GM23338 (cell line): ENCODE measurements at regions not wholly inside any gene's neighbourhood (a gene's known extent, or its start where the extent isn't known, plus 50 kb on each side); places are given as distances from the start of the nearest gene placed in this dataset.

Experiments
- ATAC-seq: fragments of 200-7000 bp; cut with Tn5 transposase; 3 replicates; pipeline ENCODE4 v1.9.1; 2020
- DNase-seq: peaks from one replicate; pipeline ENCODE4 v3.0.0-alpha.2; 2015; ENCODE audit warnings: low spot score
- H2AFZ ChIP-seq: fragments of 200-600 bp; sonication (generic); 2 replicates; pipeline ENCODE4 v1.8.0; 2016; ENCODE audit warnings: antibody characterized with exemption, mild to moderate bottlenecking, moderate library complexity
- H3F3A ChIP-seq: fragments of 200-600 bp; sonication (generic); replicated peaks from 2 replicates; pipeline ENCODE4 v1.8.0; 2017; ENCODE audit warnings: antibody characterized with exemption, mixed run types, low read depth
- H3K27ac ChIP-seq: fragments of 200-600 bp; sonication (generic); 2 replicates; pipeline ENCODE4 v1.6.1; 2016; ENCODE audit warnings: low read depth
- H3K27me3 ChIP-seq: fragments of 200-600 bp; sonication (generic); 2 replicates; pipeline ENCODE4 v1.8.0; 2016; ENCODE audit warnings: mild to moderate bottlenecking, mixed run types, moderate library complexity; ENCODE audit not compliant: insufficient read depth
- H3K36me3 ChIP-seq: fragments of 200-600 bp; sonication (generic); 2 replicates; pipeline ENCODE4 v1.8.0; 2016; ENCODE audit warnings: mild to moderate bottlenecking; ENCODE audit not compliant: insufficient read depth
- H3K4me1 ChIP-seq: fragments of 200-600 bp; sonication (generic); 2 replicates; pipeline ENCODE4 v1.8.0; 2016; ENCODE audit warnings: mild to moderate bottlenecking, moderate library complexity; ENCODE audit not compliant: insufficient read depth
- H3K4me2 ChIP-seq: fragments of 200-600 bp; sonication (generic); 2 replicates; pipeline ENCODE4 v1.7.1; 2017; ENCODE audit warnings: mixed run types
- H3K4me3 ChIP-seq: fragments of 200-600 bp; sonication (generic); 2 replicates; pipeline ENCODE4 v1.6.1; 2016; ENCODE audit warnings: mixed run types
- H3K79me2 ChIP-seq: fragments of 200-600 bp; sonication (generic); replicated peaks from 2 replicates; pipeline ENCODE4 v1.8.0; 2017; ENCODE audit warnings: mild to moderate bottlenecking; ENCODE audit not compliant: insufficient read depth
- H3K9me2 ChIP-seq: fragments of 200-600 bp; sonication (generic); 2 replicates; pipeline ENCODE4 v1.8.0; 2017; ENCODE audit not compliant: insufficient read depth
- H4K20me1 ChIP-seq: fragments of 200-600 bp; sonication (generic); replicated peaks from 2 replicates; pipeline ENCODE4 v1.8.0; 2017; ENCODE audit warnings: mild to moderate bottlenecking; ENCODE audit not compliant: insufficient read depth
- H3K27ac Mint-ChIP-seq: 2 replicates; pipeline ENCODE4 v1.8.0; 2020; ENCODE audit warnings: inconsistent platforms, mild to moderate bottlenecking, moderate library complexity, mixed read lengths
- H3K27me3 Mint-ChIP-seq: 3 replicates; pipeline ENCODE4 v1.8.0; 2022; ENCODE audit warnings: low read depth, mild to moderate bottlenecking, moderate library complexity, mixed read lengths, inconsistent platforms; ENCODE audit not compliant: insufficient read depth, poor library complexity
- H3K36me3 Mint-ChIP-seq: 3 replicates; pipeline ENCODE4 v1.8.0; 2021; ENCODE audit warnings: low read depth, mild to moderate bottlenecking, inconsistent platforms, moderate library complexity, mixed read lengths
- H3K4me1 Mint-ChIP-seq: 3 replicates; pipeline ENCODE4 v1.8.0; 2020; ENCODE audit warnings: mild to moderate bottlenecking, inconsistent platforms, mixed read lengths
- H3K4me3 Mint-ChIP-seq: 3 replicates; pipeline ENCODE4 v1.8.0; 2021; ENCODE audit warnings: moderate library complexity, mild to moderate bottlenecking, inconsistent platforms, mixed read lengths
- H3K9me3 Mint-ChIP-seq: 3 replicates; pipeline ENCODE4 v1.8.0; 2020; ENCODE audit warnings: moderate library complexity, mild to moderate bottlenecking, inconsistent platforms, mixed read lengths
- CREB1 ChIP-seq: fragments of 250-450 bp; sonication (Bioruptor Pico); IDR thresholded peaks from 2 replicates; pipeline ENCODE4 v1.5.0; 2020; ENCODE audit warnings: low read depth, mild to moderate bottlenecking, moderate library complexity
- EZH2phosphoT487 ChIP-seq: fragments of 200-600 bp; sonication (generic); IDR thresholded peaks from one replicate; pipeline ENCODE4 v1.8.1; 2018; ENCODE audit warnings: antibody characterized with exemption; ENCODE audit not compliant: unreplicated experiment
- JUNB ChIP-seq: IDR thresholded peaks from one replicate; pipeline ENCODE4 v1.6.1; 2016; ENCODE audit warnings: antibody characterized with exemption; ENCODE audit not compliant: unreplicated experiment
- NANOG ChIP-seq: IDR thresholded peaks from 2 replicates; pipeline ENCODE4 v1.6.1; 2016; ENCODE audit warnings: antibody characterized with exemption, borderline replicate concordance
- POLR2AphosphoS5 ChIP-seq: IDR thresholded peaks from 2 replicates; pipeline ENCODE4 v1.6.1; 2016; ENCODE audit warnings: antibody characterized with exemption, low read depth
- STAT1 ChIP-seq: IDR thresholded peaks from one replicate; pipeline ENCODE4 v1.6.1; 2016; ENCODE audit warnings: antibody characterized with exemption; ENCODE audit not compliant: unreplicated experiment
- ZNF114 ChIP-seq: fragments of 250-450 bp; sonication (Bioruptor Pico); IDR thresholded peaks from 2 replicates; pipeline ENCODE4 v1.5.0; 2020; ENCODE audit warnings: mild to moderate bottlenecking, moderate library complexity
- ZNF331 ChIP-seq: fragments of 250-450 bp; sonication (Bioruptor Pico); IDR thresholded peaks from 2 replicates; pipeline ENCODE4 v1.5.0; 2020; ENCODE audit warnings: low read depth, mild to moderate bottlenecking, moderate library complexity
- TF ChIP-seq, protein P1 (sequence below), 2 experiments: fragments of 200-600 bp in 1 of 2; sonication (generic) in 1 of 2; conservative IDR thresholded peaks; 2 replicates each; pipeline versions ENCODE4 v1.5.1 to v1.6.1; 2016 to 2017; ENCODE audit warnings: antibody characterized with exemption in 2 of 2, low read depth in 2 of 2, mild to moderate bottlenecking in 2 of 2, moderate library complexity in 1 of 2
- TF ChIP-seq, protein P2 (sequence below): IDR thresholded peaks from 2 replicates; pipeline ENCODE4 v1.6.1; 2016; ENCODE audit warnings: antibody characterized with exemption

DNA sequence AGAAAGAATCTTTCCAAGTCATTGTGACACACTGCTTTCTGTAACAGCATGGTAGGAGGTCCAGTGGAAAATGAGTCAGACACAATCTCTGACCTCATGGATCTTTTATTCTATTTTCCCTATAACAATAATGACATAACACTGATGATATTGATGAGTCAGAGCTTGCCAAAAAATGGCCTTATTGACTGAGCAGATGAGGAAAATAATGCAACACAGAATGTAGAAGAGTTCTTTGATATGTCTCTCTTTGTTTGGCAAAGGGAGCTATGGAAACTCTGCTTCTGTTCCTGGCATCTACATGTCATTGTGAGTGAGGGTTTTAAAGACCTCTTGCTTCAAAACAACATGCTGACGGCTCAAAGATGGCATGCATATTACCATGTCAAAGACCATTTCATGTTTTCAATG lies 443.1 kb upstream of the ZNF608 start:
- Histone ChIP-seq H3K79me2 (no peaks in the 10 kb centered on the region), H3K4me1 (peaks cover 20% of the 10 kb centered on the region), H3F3A (no peaks in the 10 kb centered on the region), H3K4me3 (no peak overlapping the region), H2AFZ (no peak overlapping the region), H3K36me3 (no peaks in the 10 kb centered on the region), H3K27ac (no peak overlapping the region), H4K20me1 (no peaks in the 10 kb centered on the region), H3K4me2 (peak overlapping the region; percentile 17; the same call in 1 of the 2 replicates), H3K27me3 (no peaks in the 10 kb centered on the region), H3K9me2 (peaks cover 5% of the 10 kb centered on the region; the same call in 1 of the 2 replicates)
- Mint-ChIP-seq H3K27ac (no peak overlapping the region), H3K36me3 (0 out of 3 replicates have a peak, but pooled peaks cover 3% of the 10 kb centered on the region), H3K4me3 (no peak overlapping the region), H3K27me3 (no peaks in the 10 kb centered on the region), H3K4me1 (peaks cover 28% of the 10 kb centered on the region), H3K9me3 (no peaks in the 10 kb centered on the region; the same call in 2 of the 3 replicates)
- peak; percentile 68 for ATAC-seq
- DNase-seq: no peak
- TF ChIP-seq, protein P1, sequence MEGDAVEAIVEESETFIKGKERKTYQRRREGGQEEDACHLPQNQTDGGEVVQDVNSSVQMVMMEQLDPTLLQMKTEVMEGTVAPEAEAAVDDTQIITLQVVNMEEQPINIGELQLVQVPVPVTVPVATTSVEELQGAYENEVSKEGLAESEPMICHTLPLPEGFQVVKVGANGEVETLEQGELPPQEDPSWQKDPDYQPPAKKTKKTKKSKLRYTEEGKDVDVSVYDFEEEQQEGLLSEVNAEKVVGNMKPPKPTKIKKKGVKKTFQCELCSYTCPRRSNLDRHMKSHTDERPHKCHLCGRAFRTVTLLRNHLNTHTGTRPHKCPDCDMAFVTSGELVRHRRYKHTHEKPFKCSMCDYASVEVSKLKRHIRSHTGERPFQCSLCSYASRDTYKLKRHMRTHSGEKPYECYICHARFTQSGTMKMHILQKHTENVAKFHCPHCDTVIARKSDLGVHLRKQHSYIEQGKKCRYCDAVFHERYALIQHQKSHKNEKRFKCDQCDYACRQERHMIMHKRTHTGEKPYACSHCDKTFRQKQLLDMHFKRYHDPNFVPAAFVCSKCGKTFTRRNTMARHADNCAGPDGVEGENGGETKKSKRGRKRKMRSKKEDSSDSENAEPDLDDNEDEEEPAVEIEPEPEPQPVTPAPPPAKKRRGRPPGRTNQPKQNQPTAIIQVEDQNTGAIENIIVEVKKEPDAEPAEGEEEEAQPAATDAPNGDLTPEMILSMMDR (conservative IDR thresholded peaks at IDR 0.05; ENCODE audit: low read depth in 2 of 2): no peak
- no peak for TF ChIP-seq NANOG

DNA sequence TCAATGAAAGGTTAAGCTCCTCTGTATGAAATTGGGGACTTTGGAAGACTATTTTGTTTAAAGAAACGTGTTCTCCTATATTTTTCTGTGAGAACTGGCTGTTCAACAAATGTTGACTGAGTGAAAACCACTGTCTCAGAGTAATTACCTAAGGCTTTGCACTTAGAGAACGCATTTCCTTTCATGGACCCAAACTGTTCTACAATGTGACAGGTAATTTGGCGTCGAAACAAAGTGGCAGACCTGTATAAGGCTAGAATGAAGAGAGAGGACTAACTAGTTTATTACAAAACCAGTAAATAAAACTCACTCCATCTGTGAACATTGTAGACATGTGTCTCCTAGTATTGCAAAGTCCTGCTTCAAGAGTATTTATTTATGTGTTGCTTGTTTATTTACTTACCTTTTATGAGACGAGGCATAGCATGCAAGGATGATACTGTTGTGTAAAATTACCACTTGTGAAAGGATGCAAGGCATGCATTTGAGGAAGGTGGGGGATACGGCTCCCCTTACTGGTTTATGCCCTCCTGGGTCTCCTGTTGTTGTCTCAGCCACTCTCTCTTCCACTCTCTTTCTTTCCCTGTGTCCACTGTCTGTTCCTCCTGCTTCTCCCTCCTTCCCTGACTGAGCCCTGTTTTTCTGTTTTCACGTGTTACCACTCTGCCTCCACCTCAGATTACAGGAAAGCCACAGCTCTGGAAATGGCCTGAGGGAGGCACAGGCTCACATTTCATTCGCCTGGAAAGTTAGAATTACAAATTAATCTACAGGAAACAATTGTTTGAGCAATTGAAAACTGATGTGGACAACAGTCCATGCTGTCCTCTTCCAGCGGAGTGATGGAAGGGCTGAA lies 444.0 kb upstream of the ZNF608 start:
- DNase-seq: peak; percentile 28
- H3K4me1 Mint-ChIP-seq: peaks cover 32% of the 10 kb centered on the region
- peaks cover 3% of the 10 kb centered on the region for H3K27me3 Mint-ChIP-seq
- Histone ChIP-seq H2AFZ (peak overlapping the region; percentile 23; the same call in 1 of the 2 replicates), H4K20me1 (no peaks in the 10 kb centered on the region), H3F3A (no peaks in the 10 kb centered on the region), H3K79me2 (no peaks in the 10 kb centered on the region), H3K36me3 (no peaks in the 10 kb centered on the region), H3K4me2 (peak overlapping the region; percentile 33; the same call in 1 of the 2 replicates), H3K4me3 (no peak overlapping the region), H3K27me3 (no peaks in the 10 kb centered on the region), H3K4me1 (peaks cover 24% of the 10 kb centered on the region), H3K9me2 (peaks cover 5% of the 10 kb centered on the region; the same call in 1 of the 2 replicates), H3K27ac (peak overlapping the region; percentile 56; the same call in 1 of the 2 replicates)
- peak overlapping the region; percentile 84 for H3K27ac Mint-ChIP-seq
- peak; percentile 79 for ATAC-seq
- H3K36me3 Mint-ChIP-seq: 0 out of 3 replicates have a peak, but pooled peaks cover under 1% of the 10 kb centered on the region
- H3K4me3 Mint-ChIP-seq: peak overlapping the region; percentile 8; the same call in 1 of the 3 replicates
- no peaks in the 10 kb centered on the region; the same call in 2 of the 3 replicates for H3K9me3 Mint-ChIP-seq
- TF ChIP-seq EZH2phosphoT487 (no peak), CREB1 (CRISPR knock-in tag) (no peak), STAT1 (no peak), NANOG (no peak), JUNB (no peak), ZNF114 (CRISPR knock-in tag) (no peak), ZNF331 (CRISPR knock-in tag) (no peak), POLR2AphosphoS5 (no peak)
- TF ChIP-seq, protein P2, sequence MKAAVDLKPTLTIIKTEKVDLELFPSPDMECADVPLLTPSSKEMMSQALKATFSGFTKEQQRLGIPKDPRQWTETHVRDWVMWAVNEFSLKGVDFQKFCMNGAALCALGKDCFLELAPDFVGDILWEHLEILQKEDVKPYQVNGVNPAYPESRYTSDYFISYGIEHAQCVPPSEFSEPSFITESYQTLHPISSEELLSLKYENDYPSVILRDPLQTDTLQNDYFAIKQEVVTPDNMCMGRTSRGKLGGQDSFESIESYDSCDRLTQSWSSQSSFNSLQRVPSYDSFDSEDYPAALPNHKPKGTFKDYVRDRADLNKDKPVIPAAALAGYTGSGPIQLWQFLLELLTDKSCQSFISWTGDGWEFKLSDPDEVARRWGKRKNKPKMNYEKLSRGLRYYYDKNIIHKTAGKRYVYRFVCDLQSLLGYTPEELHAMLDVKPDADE: no peak
- TF ChIP-seq, protein P1 (conservative IDR thresholded peaks at IDR 0.05; ENCODE audit: low read depth in 2 of 2): no peak
